Activated CD8-positive, alpha-beta T cell treated with anti-CD3 and anti-CD28 coated beads for 36 hours (primary cell): ENCODE measurements at regions not wholly inside any gene's neighbourhood (a gene's known extent, or its start where the extent isn't known, plus 50 kb on each side); places are given as distances from the start of the nearest gene placed in this dataset.

Experiments
- ATAC-seq: fragments of 200-7000 bp; cut with Tn5 transposase; one replicate; pipeline ENCODE4 v1.10.0; 2021; ENCODE audit warnings: mild to moderate bottlenecking, moderate library complexity
- CTCF ChIA-PET: fragments of 350-600 bp; sonication (Branson Sonifier 250); formaldehyde crosslinking; loops from one replicate; lab custom pipeline; 2021; ENCODE audit warnings: antibody characterized with exemption; lab: Charles Lee
- POLR2A ChIA-PET: fragments of 350-600 bp; sonication (Branson Sonifier 250); formaldehyde crosslinking; loops from one replicate; lab custom pipeline; 2021; ENCODE audit warnings: antibody characterized with exemption; lab: Charles Lee
- DNase-seq: peaks from one replicate; pipeline ENCODE4 v3.0.0-alpha.2; 2020
- H3K27ac Mint-ChIP-seq: one replicate; pipeline ENCODE4 v1.8.0; 2021; ENCODE audit warnings: mild to moderate bottlenecking, mixed read lengths
- H3K27me3 Mint-ChIP-seq: one replicate; pipeline ENCODE4 v1.8.0; 2021; ENCODE audit warnings: mixed read lengths
- H3K36me3 Mint-ChIP-seq: one replicate; pipeline ENCODE4 v1.8.0; 2021; ENCODE audit warnings: low read depth, mixed read lengths
- H3K4me1 Mint-ChIP-seq: one replicate; pipeline ENCODE4 v1.8.0; 2021; ENCODE audit warnings: low read depth, mixed read lengths
- H3K4me3 Mint-ChIP-seq: one replicate; pipeline ENCODE4 v1.8.0; 2021; ENCODE audit warnings: mild to moderate bottlenecking, moderate library complexity, mixed read lengths
- H3K9me3 Mint-ChIP-seq: one replicate; pipeline ENCODE4 v1.8.0; 2021; ENCODE audit warnings: mixed read lengths
- intact Hi-C: fragments of 100-400 bp; cut with micrococcal nuclease; formaldehyde crosslinking; loops from one replicate; pipeline ENCODE4 v1.10.0; 2022
- TF ChIP-seq, protein P1 (sequence below): fragments of 200-600 bp; IDR thresholded peaks from one replicate; pipeline ENCODE4 v1.8.0; 2022; ENCODE audit warnings: antibody characterized with exemption, mild to moderate bottlenecking

DNA sequence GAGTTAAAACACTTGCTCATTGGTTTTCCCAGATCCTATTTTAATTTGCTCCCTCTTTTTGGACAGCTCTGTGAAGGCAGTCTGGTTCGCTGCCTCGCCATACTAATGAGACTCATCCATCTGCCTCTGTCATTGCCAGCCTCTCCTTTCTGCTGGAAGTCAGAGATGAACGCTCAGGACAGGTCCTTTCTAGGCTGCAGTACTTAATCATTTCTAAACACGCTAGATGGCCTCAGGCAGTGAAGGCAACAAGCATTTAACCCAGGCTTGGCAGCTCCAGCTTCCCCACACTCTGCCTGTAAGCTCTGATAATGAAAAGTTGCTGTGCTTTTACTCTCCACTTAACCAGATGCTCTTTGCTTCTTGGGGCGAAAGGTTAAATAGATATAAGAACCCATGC, 286.7 kb upstream of the POU3F2 start:
- ChIA-PET CTCF (no interaction called here), POLR2A (no interaction called here)
- intact Hi-C loops: no loop called here
- H3K4me1 Mint-ChIP-seq: no peaks in the 10 kb centered on the region
- H3K27me3 Mint-ChIP-seq: peaks cover 1% of the 10 kb centered on the region
- H3K4me3 Mint-ChIP-seq: no peak overlapping the region
- H3K36me3 Mint-ChIP-seq: no peaks in the 10 kb centered on the region
- DNase-seq (no peak), ATAC-seq (no peak)
- no peaks in the 10 kb centered on the region for H3K9me3 Mint-ChIP-seq
- no peak overlapping the region for H3K27ac Mint-ChIP-seq
- TF ChIP-seq, protein P1, sequence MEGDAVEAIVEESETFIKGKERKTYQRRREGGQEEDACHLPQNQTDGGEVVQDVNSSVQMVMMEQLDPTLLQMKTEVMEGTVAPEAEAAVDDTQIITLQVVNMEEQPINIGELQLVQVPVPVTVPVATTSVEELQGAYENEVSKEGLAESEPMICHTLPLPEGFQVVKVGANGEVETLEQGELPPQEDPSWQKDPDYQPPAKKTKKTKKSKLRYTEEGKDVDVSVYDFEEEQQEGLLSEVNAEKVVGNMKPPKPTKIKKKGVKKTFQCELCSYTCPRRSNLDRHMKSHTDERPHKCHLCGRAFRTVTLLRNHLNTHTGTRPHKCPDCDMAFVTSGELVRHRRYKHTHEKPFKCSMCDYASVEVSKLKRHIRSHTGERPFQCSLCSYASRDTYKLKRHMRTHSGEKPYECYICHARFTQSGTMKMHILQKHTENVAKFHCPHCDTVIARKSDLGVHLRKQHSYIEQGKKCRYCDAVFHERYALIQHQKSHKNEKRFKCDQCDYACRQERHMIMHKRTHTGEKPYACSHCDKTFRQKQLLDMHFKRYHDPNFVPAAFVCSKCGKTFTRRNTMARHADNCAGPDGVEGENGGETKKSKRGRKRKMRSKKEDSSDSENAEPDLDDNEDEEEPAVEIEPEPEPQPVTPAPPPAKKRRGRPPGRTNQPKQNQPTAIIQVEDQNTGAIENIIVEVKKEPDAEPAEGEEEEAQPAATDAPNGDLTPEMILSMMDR: no peak

- ChIA-PET POLR2A (no interaction called here), CTCF (no interaction called here)
- TF ChIP-seq, protein P1: no peak
- DNase-seq: no peak
- intact Hi-C loops: no loop called here
- H3K4me3 Mint-ChIP-seq: no peak overlapping the region
- H3K27ac Mint-ChIP-seq: no peak overlapping the region
- peaks cover 1% of the 10 kb centered on the region for H3K27me3 Mint-ChIP-seq
- no peak for ATAC-seq
- H3K4me1 Mint-ChIP-seq: no peaks in the 10 kb centered on the region
- no peaks in the 10 kb centered on the region for H3K9me3 Mint-ChIP-seq
- H3K36me3 Mint-ChIP-seq: no peaks in the 10 kb centered on the region
Measured at GRCh38 chr6:98548301-98548700, 286.1 kb upstream of the POU3F2 start.

DNA sequence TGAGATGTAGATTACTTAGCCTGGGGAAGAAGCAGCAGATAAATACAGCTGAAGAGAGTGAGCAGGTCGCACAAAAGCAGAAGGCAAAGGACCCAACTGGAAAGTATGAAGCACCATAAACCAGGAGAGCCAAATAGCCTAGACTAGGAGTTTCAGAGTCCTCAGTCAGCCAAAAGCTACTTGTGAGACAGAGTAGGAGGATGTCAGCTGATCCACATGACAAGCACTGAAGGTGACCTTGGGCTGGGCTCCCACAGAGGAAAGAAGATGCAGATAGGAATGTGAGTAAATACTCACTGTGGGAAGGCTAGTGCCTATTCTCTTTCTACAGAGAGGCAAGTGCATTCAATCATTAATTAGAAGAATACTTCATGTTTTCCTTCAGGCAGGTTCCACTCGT, 274.0 kb upstream of the POU3F2 start:
- Mint-ChIP-seq H3K27me3 (no peaks in the 10 kb centered on the region), H3K36me3 (no peaks in the 10 kb centered on the region), H3K9me3 (no peaks in the 10 kb centered on the region), H3K27ac (no peak overlapping the region), H3K4me1 (no peaks in the 10 kb centered on the region), H3K4me3 (no peak overlapping the region)
- TF ChIP-seq, protein P1: no peak
- ChIA-PET CTCF (no interaction called here), POLR2A (no interaction called here)
- ATAC-seq (no peak), DNase-seq (no peak)
- intact Hi-C loops: no loop called here

GRCh38 chr6:98560841-98561240, 273.5 kb upstream of the POU3F2 start:
- no peak for ATAC-seq
- no peaks in the 10 kb centered on the region for H3K27me3 Mint-ChIP-seq
- H3K27ac Mint-ChIP-seq: no peak overlapping the region
- no peaks in the 10 kb centered on the region for H3K9me3 Mint-ChIP-seq
- no peaks in the 10 kb centered on the region for H3K4me1 Mint-ChIP-seq
- H3K4me3 Mint-ChIP-seq: no peak overlapping the region
- TF ChIP-seq, protein P1: no peak
- DNase-seq: no peak
- CTCF ChIA-PET: no interaction called here
- POLR2A ChIA-PET: no interaction called here
- intact Hi-C loops: no loop called here
- H3K36me3 Mint-ChIP-seq: no peaks in the 10 kb centered on the region

- TF ChIP-seq, protein P1: no peak
- POLR2A ChIA-PET: no interaction called here
- Mint-ChIP-seq H3K4me1 (no peaks in the 10 kb centered on the region), H3K27ac (no peak overlapping the region), H3K36me3 (no peaks in the 10 kb centered on the region), H3K27me3 (no peaks in the 10 kb centered on the region), H3K4me3 (no peak overlapping the region), H3K9me3 (no peaks in the 10 kb centered on the region)
- DNase-seq: no peak
- ATAC-seq: no peak
- CTCF ChIA-PET: no interaction called here
- intact Hi-C loops: no loop called here
Measured at GRCh38 chr6:98566126-98566525, 268.2 kb upstream of the POU3F2 start.
